22Rv1 (cell line): ENCODE measurements at regions not wholly inside any gene's neighbourhood (a gene's known extent, or its start where the extent isn't known, plus 50 kb on each side); places are given as distances from the start of the nearest gene placed in this dataset.
A peak's percentile ranks its signal among the peaks of the same experiment; 100 is the strongest.

Experiments
- H3K27ac ChIP-seq: fragments of 450-650 bp; 2 replicates; pipeline ENCODE4 v1.5.1; 2017
- CTCF ChIP-seq: fragments of 450-650 bp; IDR thresholded peaks from 2 replicates; pipeline ENCODE4 v1.5.1; 2017; ENCODE audit warnings: mild to moderate bottlenecking
- ZFX ChIP-seq: fragments of 450-650 bp; IDR thresholded peaks from 2 replicates; pipeline ENCODE4 v1.6.1; 2017; ENCODE audit warnings: antibody characterized with exemption, borderline replicate concordance

GRCh38 chr21:28356422-28356821, 636.3 kb downstream of the LTN1 start:
- TF ChIP-seq CTCF, result no peak
- TF ChIP-seq ZFX, result no peak
- H3K27ac ChIP-seq, result no peak overlapping the region

- no peak overlapping the region for H3K27ac ChIP-seq
- TF ChIP-seq CTCF (no peak), ZFX (no peak)
These were observed 646.7 kb downstream of the LTN1 start for GRCh38 chr21:28345934-28346333.

- no peak overlapping the region for H3K27ac ChIP-seq
- TF ChIP-seq ZFX (no peak), CTCF (no peak)
These were observed 647.7 kb downstream of the LTN1 start for GRCh38 chr21:28344985-28345384.

- TF ChIP-seq ZFX (no peak), CTCF (no peak)
- H3K27ac ChIP-seq, result no peak overlapping the region
These were observed 650.4 kb downstream of the LTN1 start for GRCh38 chr21:28342212-28342810.

- H3K27ac ChIP-seq, result no peak overlapping the region
- TF ChIP-seq ZFX, result no peak
- no peak for TF ChIP-seq CTCF
These were observed 653.3 kb downstream of the LTN1 start for GRCh38 chr21:28339403-28339802.

- H3K27ac ChIP-seq, result no peak overlapping the region
- TF ChIP-seq CTCF (no peak), ZFX (no peak)
These were observed 653.9 kb downstream of the LTN1 start for GRCh38 chr21:28338701-28339305.

GRCh38 chr21:28337315-28337714, 655.4 kb downstream of the LTN1 start:
- H3K27ac ChIP-seq, result no peak overlapping the region
- TF ChIP-seq CTCF (peak; percentile 59), ZFX (no peak)
